PC-3 (cell line): ENCODE measurements at regions not wholly inside any gene's neighbourhood (a gene's known extent, or its start where the extent isn't known, plus 50 kb on each side); places are given as distances from the start of the nearest gene placed in this dataset.

Source experiments
- ATAC-seq: fragments of 200-7000 bp; cut with Tn5 transposase; 2 replicates; pipeline ENCODE4 v1.9.1; 2020; ENCODE audit warnings: mild to moderate bottlenecking, moderate library complexity
- BruUV-seq: library from RNA; stranded (reverse); fragments of 400-500 nt; replicated peaks from 2 replicates; lab custom pipeline; 2021; lab: Mats Ljungman, UMichigan
- CTCF ChIA-PET: fragments of 300-600 bp; sonication (Branson Sonifier 250); formaldehyde crosslinking; loops from one replicate; lab custom pipeline; 2022; ENCODE audit warnings: antibody characterized with exemption; lab: Charles Lee
- POLR2A ChIA-PET: fragments of 300-600 bp; sonication (Branson Sonifier 250); formaldehyde crosslinking; loops from one replicate; lab custom pipeline; 2022; ENCODE audit warnings: antibody characterized with exemption; ENCODE audit not compliant: unreplicated experiment; lab: Charles Lee
- DNase-seq: peaks from one replicate; pipeline ENCODE4 v3.0.0-alpha.2; 2015
- H2AFZ ChIP-seq: fragments of 300-600 bp; sonication (generic); 2 replicates; pipeline ENCODE4 v1.6.0; 2016; ENCODE audit warnings: antibody characterized with exemption, low read length
- H3F3A ChIP-seq: fragments of 300-600 bp; sonication (generic); one replicate; pipeline ENCODE4 v1.6.0; 2017; ENCODE audit warnings: antibody characterized with exemption, low read length, control low read depth, mild to moderate bottlenecking; ENCODE audit not compliant: unreplicated experiment
- H3K27ac ChIP-seq: fragments of 300-600 bp; sonication (generic); 2 replicates; pipeline ENCODE4 v1.5.1; 2016; ENCODE audit warnings: mild to moderate bottlenecking, low read length
- H3K27me3 ChIP-seq: fragments of 300-600 bp; sonication (generic); 2 replicates; pipeline ENCODE4 v1.6.1; 2016; ENCODE audit warnings: low read length, mixed read lengths
- H3K36me3 ChIP-seq: fragments of 300-600 bp; sonication (generic); 2 replicates; pipeline ENCODE4 v1.6.1; 2016; ENCODE audit warnings: low read depth, mixed run types, low read length, mixed read lengths
- H3K4me1 ChIP-seq: fragments of 300-600 bp; sonication (generic); 2 replicates; pipeline ENCODE4 v1.5.1; 2016; ENCODE audit warnings: low read length; ENCODE audit not compliant: insufficient read depth
- H3K4me2 ChIP-seq: fragments of 300-600 bp; sonication (generic); 2 replicates; pipeline ENCODE4 v1.6.0; 2016; ENCODE audit warnings: low read length
- H3K4me3 ChIP-seq: fragments of 300-600 bp; sonication (generic); 2 replicates; pipeline ENCODE4 v1.5.1; 2016; ENCODE audit warnings: mild to moderate bottlenecking, low read length, mixed read lengths
- H3K79me2 ChIP-seq: fragments of 300-600 bp; sonication (generic); 2 replicates; pipeline ENCODE4 v1.6.1; 2017; ENCODE audit warnings: low read length, mixed read lengths
- H3K9ac ChIP-seq: fragments of 300-600 bp; sonication (generic); 2 replicates; pipeline ENCODE4 v1.6.0; 2016; ENCODE audit warnings: mild to moderate bottlenecking, low read length
- H3K9me2 ChIP-seq: fragments of 300-600 bp; sonication (generic); replicated peaks from 2 replicates; pipeline ENCODE4 v1.6.1; 2016; ENCODE audit warnings: mixed run types, low read length, mixed read lengths
- H3K9me3 ChIP-seq: fragments of 300-600 bp; sonication (generic); 2 replicates; pipeline ENCODE4 v1.6.1; 2016; ENCODE audit warnings: low read length, mixed read lengths
- H4K20me1 ChIP-seq: fragments of 300-600 bp; sonication (generic); 2 replicates; pipeline ENCODE4 v1.6.1; 2016; ENCODE audit warnings: low read length, mixed read lengths
- EZH2 ChIP-seq: fragments of 300-600 bp; sonication (generic); IDR thresholded peaks from one replicate; pipeline ENCODE4 v1.6.1; 2017; ENCODE audit warnings: antibody characterized with exemption, mild to moderate bottlenecking, low read length; ENCODE audit not compliant: unreplicated experiment
- EZH2phosphoT487 ChIP-seq: fragments of 300-600 bp; sonication (generic); IDR thresholded peaks from 2 replicates; pipeline ENCODE4 v1.6.1; 2018; ENCODE audit warnings: mild to moderate bottlenecking, antibody characterized with exemption, low read length, borderline replicate concordance
- intact Hi-C: fragments of 100-400 bp; cut with micrococcal nuclease; formaldehyde crosslinking; loops from 2 replicates; pipeline ENCODE4 v1.9.0; 2023
- TF ChIP-seq, protein P1 (sequence below): fragments of 300-600 bp; sonication (generic); conservative IDR thresholded peaks from 2 replicates; pipeline ENCODE4 v1.5.1; 2017; ENCODE audit warnings: antibody characterized with exemption, low read depth, mild to moderate bottlenecking, low read length

DNA sequence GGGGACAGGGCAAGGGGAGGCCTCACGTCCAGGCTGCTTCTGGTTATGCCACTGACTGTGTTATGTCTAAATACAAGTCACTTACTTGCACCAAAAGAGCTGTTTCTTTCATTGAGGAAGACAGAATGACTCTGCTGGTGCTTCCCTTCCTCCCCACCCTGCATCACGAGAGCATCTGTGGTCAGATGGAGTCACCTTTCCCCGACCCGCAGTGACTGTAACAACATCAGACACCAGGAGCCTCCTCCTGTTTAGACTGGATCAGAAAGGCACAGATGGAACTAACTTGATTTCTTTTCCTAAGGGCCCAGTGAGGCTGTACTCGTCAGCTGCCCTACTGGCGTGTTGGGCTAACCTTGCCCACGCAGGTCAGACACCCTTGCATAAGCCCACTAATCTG lies 90.3 kb upstream of the ZNF536 start:
- Histone ChIP-seq H3K27ac (no peak overlapping the region), H3K9ac (no peak overlapping the region), H3K4me2 (no peak overlapping the region), H3K4me3 (no peak overlapping the region), H3K9me3 (no peaks in the 10 kb centered on the region), H4K20me1 (no peaks in the 10 kb centered on the region), H3K79me2 (no peaks in the 10 kb centered on the region), H3K27me3 (no peaks in the 10 kb centered on the region), H3F3A (no peaks in the 10 kb centered on the region), H3K4me1 (no peaks in the 10 kb centered on the region), H3K9me2 (no peaks in the 10 kb centered on the region), H2AFZ (no peak overlapping the region), H3K36me3 (no peaks in the 10 kb centered on the region)
- ChIA-PET POLR2A (no interaction called here), CTCF (no interaction called here)
- intact Hi-C loops: no loop called here
- DNase-seq (no peak), ATAC-seq (no peak)
- no peak for TF ChIP-seq EZH2
- no peak for TF ChIP-seq EZH2phosphoT487
- TF ChIP-seq, protein P1, sequence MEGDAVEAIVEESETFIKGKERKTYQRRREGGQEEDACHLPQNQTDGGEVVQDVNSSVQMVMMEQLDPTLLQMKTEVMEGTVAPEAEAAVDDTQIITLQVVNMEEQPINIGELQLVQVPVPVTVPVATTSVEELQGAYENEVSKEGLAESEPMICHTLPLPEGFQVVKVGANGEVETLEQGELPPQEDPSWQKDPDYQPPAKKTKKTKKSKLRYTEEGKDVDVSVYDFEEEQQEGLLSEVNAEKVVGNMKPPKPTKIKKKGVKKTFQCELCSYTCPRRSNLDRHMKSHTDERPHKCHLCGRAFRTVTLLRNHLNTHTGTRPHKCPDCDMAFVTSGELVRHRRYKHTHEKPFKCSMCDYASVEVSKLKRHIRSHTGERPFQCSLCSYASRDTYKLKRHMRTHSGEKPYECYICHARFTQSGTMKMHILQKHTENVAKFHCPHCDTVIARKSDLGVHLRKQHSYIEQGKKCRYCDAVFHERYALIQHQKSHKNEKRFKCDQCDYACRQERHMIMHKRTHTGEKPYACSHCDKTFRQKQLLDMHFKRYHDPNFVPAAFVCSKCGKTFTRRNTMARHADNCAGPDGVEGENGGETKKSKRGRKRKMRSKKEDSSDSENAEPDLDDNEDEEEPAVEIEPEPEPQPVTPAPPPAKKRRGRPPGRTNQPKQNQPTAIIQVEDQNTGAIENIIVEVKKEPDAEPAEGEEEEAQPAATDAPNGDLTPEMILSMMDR: no peak
- no TSS peak for BruUV-seq

- CTCF ChIA-PET: no interaction called here
- no peak overlapping the region for H3K27ac ChIP-seq
- H3K4me3 ChIP-seq: no peak overlapping the region
- H3K4me1 ChIP-seq: no peaks in the 10 kb centered on the region
- H3K9ac ChIP-seq: no peak overlapping the region
- no peak for DNase-seq
- no peaks in the 10 kb centered on the region for H4K20me1 ChIP-seq
- ATAC-seq: no peak
- TF ChIP-seq EZH2: no peak
- TF ChIP-seq EZH2phosphoT487: no peak
- TF ChIP-seq, protein P1: no peak
- H3K27me3 ChIP-seq: no peaks in the 10 kb centered on the region
- H3K9me2 ChIP-seq: no peaks in the 10 kb centered on the region
- no peaks in the 10 kb centered on the region for H3K9me3 ChIP-seq
- no peak overlapping the region for H3K4me2 ChIP-seq
- BruUV-seq: no TSS peak
- H3K36me3 ChIP-seq: no peaks in the 10 kb centered on the region
- intact Hi-C loops: no loop called here
- H3K79me2 ChIP-seq: no peaks in the 10 kb centered on the region
- H3F3A ChIP-seq: no peaks in the 10 kb centered on the region
- POLR2A ChIA-PET: no interaction called here
- no peak overlapping the region for H2AFZ ChIP-seq
Observed at GRCh38 chr19:30283556-30283955, 88.6 kb upstream of the ZNF536 start.

GRCh38 chr19:30284209-30284608 lies 88.0 kb upstream of the ZNF536 start:
- BruUV-seq: no TSS peak
- Histone ChIP-seq H3F3A (no peaks in the 10 kb centered on the region), H3K9me2 (no peaks in the 10 kb centered on the region), H3K4me1 (no peaks in the 10 kb centered on the region), H3K36me3 (no peaks in the 10 kb centered on the region), H3K9me3 (no peaks in the 10 kb centered on the region), H3K9ac (no peak overlapping the region), H3K4me2 (no peak overlapping the region), H3K79me2 (no peaks in the 10 kb centered on the region), H4K20me1 (no peaks in the 10 kb centered on the region), H2AFZ (no peak overlapping the region), H3K27me3 (no peaks in the 10 kb centered on the region), H3K27ac (no peak overlapping the region), H3K4me3 (no peak overlapping the region)
- ATAC-seq (no peak), DNase-seq (no peak)
- CTCF ChIA-PET: no interaction called here
- no peak for TF ChIP-seq EZH2
- TF ChIP-seq, protein P1: no peak
- no peak for TF ChIP-seq EZH2phosphoT487
- POLR2A ChIA-PET: no interaction called here
- intact Hi-C loops: no loop called here
